OCI-LY1 (cell line): ENCODE measurements at regions not wholly inside any gene's neighbourhood (a gene's known extent, or its start where the extent isn't known, plus 50 kb on each side); places are given as distances from the start of the nearest gene placed in this dataset.

Source experiments
- H2AFZ ChIP-seq: fragments of 200-600 bp; sonication (generic), shearing (Covaris generic); 2 replicates; pipeline ENCODE4 v1.6.0; 2014; ENCODE audit warnings: antibody characterized with exemption, mild to moderate bottlenecking, low read length
- H3F3A ChIP-seq: fragments of 200-600 bp; sonication (generic), shearing (Covaris generic); 2 replicates; pipeline ENCODE4 v1.6.0; 2014; ENCODE audit warnings: mild to moderate bottlenecking, antibody characterized with exemption, low read length, moderate library complexity; ENCODE audit not compliant: insufficient read depth
- H3K27ac ChIP-seq: fragments of 200-600 bp; sonication (generic); 2 replicates; pipeline ENCODE4 v1.5.1; 2014; ENCODE audit warnings: low read length, mixed run types, mild to moderate bottlenecking, low read depth; ENCODE audit not compliant: poor library complexity, severe bottlenecking
- H3K27me3 ChIP-seq: fragments of 200-600 bp; sonication (generic); 2 replicates; pipeline ENCODE4 v1.6.0; 2014; ENCODE audit warnings: antibody characterized with exemption, mild to moderate bottlenecking, low read length, moderate library complexity; ENCODE audit not compliant: insufficient read depth
- H3K36me3 ChIP-seq: fragments of 200-600 bp; sonication (generic); 2 replicates; pipeline ENCODE4 v1.6.1; 2014; ENCODE audit warnings: mild to moderate bottlenecking, antibody characterized with exemption, low read length, moderate library complexity, mixed read lengths; ENCODE audit not compliant: insufficient read depth
- H3K4me1 ChIP-seq: fragments of 200-600 bp; sonication (generic); 2 replicates; pipeline ENCODE4 v1.5.1; 2014; ENCODE audit warnings: mild to moderate bottlenecking, low read length, moderate library complexity; ENCODE audit not compliant: insufficient read depth, severe bottlenecking
- H3K4me2 ChIP-seq: fragments of 200-600 bp; sonication (generic), shearing (Covaris generic); 2 replicates; pipeline ENCODE4 v1.6.1; 2014; ENCODE audit warnings: low read length
- H3K4me3 ChIP-seq: fragments of 200-600 bp; sonication (generic); 2 replicates; pipeline ENCODE4 v1.5.1; 2014; ENCODE audit warnings: low read length, low read depth, mild to moderate bottlenecking, mixed read lengths; ENCODE audit not compliant: poor library complexity, severe bottlenecking
- H3K79me2 ChIP-seq: fragments of 200-600 bp; shearing (Covaris generic); 2 replicates; pipeline ENCODE4 v1.6.1; 2016; ENCODE audit warnings: mixed run types, low read length, mixed read lengths; ENCODE audit not compliant: insufficient read depth
- H3K9ac ChIP-seq: fragments of 200-600 bp; sonication (generic), shearing (Covaris generic); 2 replicates; pipeline ENCODE4 v1.6.1; 2014; ENCODE audit warnings: mild to moderate bottlenecking, low read length, mixed read lengths
- H3K9me2 ChIP-seq: fragments of 200-600 bp; sonication (generic), shearing (Covaris generic); 2 replicates; pipeline ENCODE4 v1.6.1; 2014; ENCODE audit warnings: low read depth, mild to moderate bottlenecking, low read length, mixed read lengths
- H3K9me3 ChIP-seq: fragments of 200-600 bp; shearing (Covaris generic); 2 replicates; pipeline ENCODE4 v1.6.1; 2014; ENCODE audit warnings: low read length, mixed read lengths
- H4K20me1 ChIP-seq: fragments of 200-600 bp; sonication (generic), shearing (Covaris generic); 2 replicates; pipeline ENCODE4 v1.6.0; 2016; ENCODE audit warnings: mild to moderate bottlenecking, low read length; ENCODE audit not compliant: insufficient read depth
- EZH2 ChIP-seq: fragments of 200-600 bp; sonication (generic), shearing (Covaris generic); IDR thresholded peaks from 2 replicates; pipeline ENCODE4 v1.8.0; 2017; ENCODE audit warnings: borderline replicate concordance, mixed run types, mild to moderate bottlenecking, antibody characterized with exemption, low read length, moderate library complexity, mixed read lengths
- TF ChIP-seq, protein P1 (sequence below): fragments of 200-600 bp; sonication (generic), shearing (Covaris generic); IDR thresholded peaks from 2 replicates; pipeline ENCODE4 v1.5.1; 2017; ENCODE audit warnings: mild to moderate bottlenecking, antibody characterized with exemption, low read length, moderate library complexity, mixed read lengths

DNA sequence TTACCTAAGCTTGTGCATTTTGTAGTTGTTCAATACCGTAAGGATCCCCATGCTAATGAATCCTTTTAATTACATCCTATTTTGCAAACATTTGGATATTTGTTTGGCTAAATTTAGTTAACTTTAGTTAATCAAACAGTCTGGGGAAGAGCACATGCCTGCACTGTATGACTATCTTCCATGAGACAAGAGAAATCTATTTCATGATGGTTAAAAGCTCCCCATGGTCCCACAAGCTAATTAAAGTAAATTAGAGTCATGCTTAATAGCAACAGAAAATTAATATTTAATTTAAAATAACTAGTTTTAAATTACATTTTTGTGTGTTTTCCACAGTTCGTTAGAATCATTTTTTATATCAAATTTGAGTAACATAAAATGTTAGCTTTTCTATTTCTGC, 95.4 kb upstream of the S1PR1 start:
- Histone ChIP-seq H3K4me3 (no peak overlapping the region), H3K9ac (no peak overlapping the region), H3K9me2 (no peaks in the 10 kb centered on the region), H3F3A (no peaks in the 10 kb centered on the region), H3K36me3 (no peaks in the 10 kb centered on the region; the same call in 1 of the 2 replicates), H2AFZ (no peak overlapping the region), H3K79me2 (no peaks in the 10 kb centered on the region), H3K4me1 (peaks cover 15% of the 10 kb centered on the region), H3K27ac (no peak overlapping the region), H3K4me2 (no peak overlapping the region), H3K9me3 (no peaks in the 10 kb centered on the region), H3K27me3 (no peaks in the 10 kb centered on the region), H4K20me1 (no peaks in the 10 kb centered on the region)
- TF ChIP-seq, protein P1, sequence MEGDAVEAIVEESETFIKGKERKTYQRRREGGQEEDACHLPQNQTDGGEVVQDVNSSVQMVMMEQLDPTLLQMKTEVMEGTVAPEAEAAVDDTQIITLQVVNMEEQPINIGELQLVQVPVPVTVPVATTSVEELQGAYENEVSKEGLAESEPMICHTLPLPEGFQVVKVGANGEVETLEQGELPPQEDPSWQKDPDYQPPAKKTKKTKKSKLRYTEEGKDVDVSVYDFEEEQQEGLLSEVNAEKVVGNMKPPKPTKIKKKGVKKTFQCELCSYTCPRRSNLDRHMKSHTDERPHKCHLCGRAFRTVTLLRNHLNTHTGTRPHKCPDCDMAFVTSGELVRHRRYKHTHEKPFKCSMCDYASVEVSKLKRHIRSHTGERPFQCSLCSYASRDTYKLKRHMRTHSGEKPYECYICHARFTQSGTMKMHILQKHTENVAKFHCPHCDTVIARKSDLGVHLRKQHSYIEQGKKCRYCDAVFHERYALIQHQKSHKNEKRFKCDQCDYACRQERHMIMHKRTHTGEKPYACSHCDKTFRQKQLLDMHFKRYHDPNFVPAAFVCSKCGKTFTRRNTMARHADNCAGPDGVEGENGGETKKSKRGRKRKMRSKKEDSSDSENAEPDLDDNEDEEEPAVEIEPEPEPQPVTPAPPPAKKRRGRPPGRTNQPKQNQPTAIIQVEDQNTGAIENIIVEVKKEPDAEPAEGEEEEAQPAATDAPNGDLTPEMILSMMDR: no peak
- no peak for TF ChIP-seq EZH2

DNA sequence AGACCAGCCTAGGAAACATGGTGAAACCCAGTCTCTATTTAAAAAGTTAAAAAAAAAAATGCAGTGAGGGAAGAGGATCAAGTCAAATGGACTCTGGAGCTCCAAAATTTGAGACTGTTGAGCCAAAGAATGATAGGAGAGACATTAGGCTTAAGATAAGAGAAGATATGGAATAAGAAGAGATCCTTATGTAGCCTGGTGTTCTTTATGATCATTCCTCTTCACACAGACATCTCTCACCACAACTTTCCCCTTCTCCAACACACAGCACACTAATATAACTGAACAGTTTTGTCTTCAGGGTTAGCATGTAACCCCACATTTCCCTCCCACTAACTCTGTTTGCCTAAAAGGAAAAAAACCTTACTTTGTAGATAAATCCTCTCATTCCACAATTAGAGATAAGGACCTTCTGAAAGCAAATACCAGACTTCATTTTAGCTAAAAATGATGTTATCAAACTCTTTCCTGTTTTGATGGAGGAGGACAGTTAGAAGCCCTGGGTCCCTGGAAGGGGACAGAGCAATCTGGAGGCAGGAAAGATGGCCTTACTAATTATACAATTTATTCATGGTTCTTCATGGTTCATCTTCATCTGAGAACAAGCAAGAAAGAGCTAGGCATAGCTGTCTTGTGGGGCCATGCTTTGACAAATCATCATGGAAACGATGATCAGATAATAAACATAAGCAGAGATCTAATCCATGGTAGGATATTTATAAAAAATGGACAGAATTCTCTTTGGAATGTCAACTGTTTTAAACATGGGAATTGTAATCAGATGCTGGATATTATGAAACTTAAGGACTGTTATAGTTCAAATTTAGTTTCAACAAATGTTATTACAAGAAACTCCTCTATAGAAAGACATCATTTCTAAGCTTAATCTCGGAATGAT, 96.7 kb upstream of the S1PR1 start:
- H3K4me3 ChIP-seq: no peak overlapping the region
- H3K27ac ChIP-seq: no peak overlapping the region
- H3K4me2 ChIP-seq: no peak overlapping the region
- no peaks in the 10 kb centered on the region; the same call in 1 of the 2 replicates for H3K36me3 ChIP-seq
- no peaks in the 10 kb centered on the region for H4K20me1 ChIP-seq
- no peaks in the 10 kb centered on the region for H3K9me3 ChIP-seq
- TF ChIP-seq, protein P1: no peak
- TF ChIP-seq EZH2: no peak
- no peak overlapping the region for H3K9ac ChIP-seq
- peaks cover 11% of the 10 kb centered on the region for H3K4me1 ChIP-seq
- no peaks in the 10 kb centered on the region for H3K79me2 ChIP-seq
- no peaks in the 10 kb centered on the region for H3K27me3 ChIP-seq
- no peaks in the 10 kb centered on the region for H3F3A ChIP-seq
- no peak overlapping the region for H2AFZ ChIP-seq
- H3K9me2 ChIP-seq: no peaks in the 10 kb centered on the region

DNA sequence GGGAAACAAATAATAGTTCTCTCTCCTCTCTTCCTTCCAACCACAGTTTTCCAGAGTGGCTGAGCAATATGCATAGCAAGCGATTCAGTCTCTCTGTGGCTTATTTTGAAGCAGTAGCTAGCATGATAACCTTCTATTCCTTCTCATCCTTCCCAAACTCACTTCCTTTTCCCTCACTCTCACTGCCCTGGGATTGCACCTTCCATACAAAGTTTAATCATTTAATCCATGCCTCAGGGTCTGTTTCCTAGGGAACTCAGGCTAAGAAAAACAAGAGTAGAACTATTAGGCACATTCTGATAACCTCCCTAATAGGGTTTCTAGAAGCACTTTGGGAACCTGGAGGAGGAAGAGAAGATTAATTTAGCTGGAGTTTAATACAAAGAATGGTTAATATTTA, 97.7 kb upstream of the S1PR1 start:
- no peaks in the 10 kb centered on the region for H3K9me2 ChIP-seq
- no peaks in the 10 kb centered on the region for H4K20me1 ChIP-seq
- no peak overlapping the region for H3K9ac ChIP-seq
- no peaks in the 10 kb centered on the region for H3F3A ChIP-seq
- H3K36me3 ChIP-seq: no peaks in the 10 kb centered on the region; the same call in 1 of the 2 replicates
- TF ChIP-seq, protein P1: no peak
- TF ChIP-seq EZH2: no peak
- no peaks in the 10 kb centered on the region for H3K27me3 ChIP-seq
- H3K9me3 ChIP-seq: no peaks in the 10 kb centered on the region
- no peak overlapping the region for H3K27ac ChIP-seq
- H3K4me2 ChIP-seq: no peak overlapping the region
- H3K4me1 ChIP-seq: peaks cover 6% of the 10 kb centered on the region
- H3K4me3 ChIP-seq: no peak overlapping the region
- no peak overlapping the region for H2AFZ ChIP-seq
- no peaks in the 10 kb centered on the region for H3K79me2 ChIP-seq
